ENCODE measurements at regions not wholly inside any gene's neighbourhood (a gene's known extent, or its start where the extent isn't known, plus 50 kb on each side); places are given as distances from the start of the nearest gene placed in this dataset.

- no peaks in the 10 kb centered on the region for H3K36me3 ChIP-seq (ENCODE audit: insufficient read depth, low read length)
- H3K4me1 ChIP-seq (ENCODE audit: insufficient read depth, low read length), result no peaks in the 10 kb centered on the region
- no peaks in the 10 kb centered on the region for H3K27me3 ChIP-seq (ENCODE audit: insufficient read depth, low read length)
- H2AFZ ChIP-seq (ENCODE audit: low read depth, low read length), result no peak overlapping the region
- no peak overlapping the region for H3K4me3 ChIP-seq (ENCODE audit: low read length)
- no peaks in the 10 kb centered on the region for H3K9me3 ChIP-seq (ENCODE audit: low read length)
Measured at GRCh38 chr6:227812-228338, 64.4 kb upstream of the DUSP22 start.

- Histone ChIP-seq H3K27me3 (ENCODE audit: insufficient read depth, low read length) (no peaks in the 10 kb centered on the region), H3K36me3 (ENCODE audit: insufficient read depth, low read length) (no peaks in the 10 kb centered on the region), H3K9me3 (ENCODE audit: low read length) (no peaks in the 10 kb centered on the region), H2AFZ (ENCODE audit: low read depth, low read length) (no peak overlapping the region), H3K4me3 (ENCODE audit: low read length) (no peak overlapping the region), H3K4me1 (ENCODE audit: insufficient read depth, low read length) (no peaks in the 10 kb centered on the region)
Measured at GRCh38 chr6:228881-229651, 63.2 kb upstream of the DUSP22 start.

GRCh38 chr6:231779-232178 is 60.5 kb upstream of the DUSP22 start:
- Histone ChIP-seq H2AFZ (ENCODE audit: low read depth, low read length) (no peak overlapping the region), H3K9me3 (ENCODE audit: low read length) (no peaks in the 10 kb centered on the region), H3K27me3 (ENCODE audit: insufficient read depth, low read length) (no peaks in the 10 kb centered on the region), H3K4me1 (ENCODE audit: insufficient read depth, low read length) (peaks cover 7% of the 10 kb centered on the region), H3K36me3 (ENCODE audit: insufficient read depth, low read length) (no peaks in the 10 kb centered on the region), H3K4me3 (ENCODE audit: low read length) (no peak overlapping the region)

GRCh38 chr6:232982-233640 is 59.2 kb upstream of the DUSP22 start:
- no peak overlapping the region for H3K4me3 ChIP-seq (ENCODE audit: low read length)
- no peaks in the 10 kb centered on the region for H3K27me3 ChIP-seq (ENCODE audit: insufficient read depth, low read length)
- no peak overlapping the region for H2AFZ ChIP-seq (ENCODE audit: low read depth, low read length)
- no peaks in the 10 kb centered on the region for H3K36me3 ChIP-seq (ENCODE audit: insufficient read depth, low read length)
- no peaks in the 10 kb centered on the region for H3K9me3 ChIP-seq (ENCODE audit: low read length)
- H3K4me1 ChIP-seq (ENCODE audit: insufficient read depth, low read length), result peaks cover 7% of the 10 kb centered on the region

- Histone ChIP-seq H3K36me3 (ENCODE audit: insufficient read depth, low read length) (no peaks in the 10 kb centered on the region), H3K27me3 (ENCODE audit: insufficient read depth, low read length) (no peaks in the 10 kb centered on the region), H3K9me3 (ENCODE audit: low read length) (no peaks in the 10 kb centered on the region), H3K4me3 (ENCODE audit: low read length) (no peak overlapping the region), H3K4me1 (ENCODE audit: insufficient read depth, low read length) (peaks cover 7% of the 10 kb centered on the region), H2AFZ (ENCODE audit: low read depth, low read length) (no peak overlapping the region)
Measured at GRCh38 chr6:234706-235372, 57.4 kb upstream of the DUSP22 start.

- H3K4me1 ChIP-seq (ENCODE audit: insufficient read depth, low read length), result peaks cover 7% of the 10 kb centered on the region
- H2AFZ ChIP-seq (ENCODE audit: low read depth, low read length), result peak overlapping the region; percentile 17
- H3K27me3 ChIP-seq (ENCODE audit: insufficient read depth, low read length), result no peaks in the 10 kb centered on the region
- H3K9me3 ChIP-seq (ENCODE audit: low read length), result no peaks in the 10 kb centered on the region
- H3K4me3 ChIP-seq (ENCODE audit: low read length), result no peak overlapping the region
- no peaks in the 10 kb centered on the region for H3K36me3 ChIP-seq (ENCODE audit: insufficient read depth, low read length)
Measured at GRCh38 chr6:235763-236360, 56.4 kb upstream of the DUSP22 start.

- Histone ChIP-seq H3K9me3 (ENCODE audit: low read length) (no peaks in the 10 kb centered on the region), H3K27me3 (ENCODE audit: insufficient read depth, low read length) (no peaks in the 10 kb centered on the region), H3K4me3 (ENCODE audit: low read length) (no peak overlapping the region), H3K4me1 (ENCODE audit: insufficient read depth, low read length) (peaks cover 7% of the 10 kb centered on the region), H2AFZ (ENCODE audit: low read depth, low read length) (no peak overlapping the region), H3K36me3 (ENCODE audit: insufficient read depth, low read length) (no peaks in the 10 kb centered on the region)
Measured at GRCh38 chr6:236519-236918, 55.8 kb upstream of the DUSP22 start.

GRCh38 chr6:240151-240550 is 52.1 kb upstream of the DUSP22 start:
- H3K9me3 ChIP-seq (ENCODE audit: low read length), result no peaks in the 10 kb centered on the region
- peaks cover 7% of the 10 kb centered on the region for H3K4me1 ChIP-seq (ENCODE audit: insufficient read depth, low read length)
- no peaks in the 10 kb centered on the region for H3K36me3 ChIP-seq (ENCODE audit: insufficient read depth, low read length)
- H2AFZ ChIP-seq (ENCODE audit: low read depth, low read length), result no peak overlapping the region
- no peak overlapping the region for H3K4me3 ChIP-seq (ENCODE audit: low read length)
- no peaks in the 10 kb centered on the region for H3K27me3 ChIP-seq (ENCODE audit: insufficient read depth, low read length)

GRCh38 chr6:241336-241865 is 50.9 kb upstream of the DUSP22 start:
- Histone ChIP-seq H3K4me1 (ENCODE audit: insufficient read depth, low read length) (no peaks in the 10 kb centered on the region), H3K36me3 (ENCODE audit: insufficient read depth, low read length) (no peaks in the 10 kb centered on the region), H2AFZ (ENCODE audit: low read depth, low read length) (no peak overlapping the region), H3K4me3 (ENCODE audit: low read length) (no peak overlapping the region), H3K9me3 (ENCODE audit: low read length) (no peaks in the 10 kb centered on the region), H3K27me3 (ENCODE audit: insufficient read depth, low read length) (no peaks in the 10 kb centered on the region)
